Skeletal muscle tissue (tissue), 3 donors: ENCODE measurements at regions not wholly inside any gene's neighbourhood (a gene's known extent, or its start where the extent isn't known, plus 50 kb on each side); places are given as distances from the start of the nearest gene placed in this dataset.

Source experiments
- H3K27ac ChIP-seq: one replicate; pipeline ENCODE4 v1.7.0; 2013; ENCODE audit warnings: mild to moderate bottlenecking, low read depth, low read length, inconsistent platforms
- H3K27me3 ChIP-seq, 3 donors: one replicate each; pipeline ENCODE4 v1.7.0; 2013; ENCODE audit warnings: low read length in 3 of 3; ENCODE audit not compliant: control insufficient read depth in 3 of 3, insufficient read depth in 3 of 3
- H3K36me3 ChIP-seq, 3 donors: one replicate each; pipeline ENCODE4 v1.7.0; 2013; ENCODE audit warnings: low read length in 3 of 3; ENCODE audit not compliant: control insufficient read depth in 3 of 3, insufficient read depth in 3 of 3
- H3K4me1 ChIP-seq, 3 donors: one replicate each; pipeline ENCODE4 v1.7.0; 2013; ENCODE audit warnings: low read length in 3 of 3, mild to moderate bottlenecking in 3 of 3; ENCODE audit not compliant: control insufficient read depth in 3 of 3, insufficient read depth in 3 of 3
- H3K4me3 ChIP-seq, 3 donors: one replicate each; pipeline ENCODE4 v1.7.0; 2013; ENCODE audit warnings: low read length in 3 of 3
- H3K9ac ChIP-seq, 3 donors: one replicate each; pipeline ENCODE4 v1.7.0; 2013; ENCODE audit warnings: low read length in 3 of 3, mild to moderate bottlenecking in 3 of 3, moderate library complexity in 2 of 3, low read depth in 1 of 3
- H3K9me3 ChIP-seq, 3 donors: one replicate each; pipeline ENCODE4 v1.7.0; 2013; ENCODE audit warnings: low read length in 3 of 3; ENCODE audit not compliant: control insufficient read depth in 3 of 3
- donor health status: Osteomylitis.

DNA sequence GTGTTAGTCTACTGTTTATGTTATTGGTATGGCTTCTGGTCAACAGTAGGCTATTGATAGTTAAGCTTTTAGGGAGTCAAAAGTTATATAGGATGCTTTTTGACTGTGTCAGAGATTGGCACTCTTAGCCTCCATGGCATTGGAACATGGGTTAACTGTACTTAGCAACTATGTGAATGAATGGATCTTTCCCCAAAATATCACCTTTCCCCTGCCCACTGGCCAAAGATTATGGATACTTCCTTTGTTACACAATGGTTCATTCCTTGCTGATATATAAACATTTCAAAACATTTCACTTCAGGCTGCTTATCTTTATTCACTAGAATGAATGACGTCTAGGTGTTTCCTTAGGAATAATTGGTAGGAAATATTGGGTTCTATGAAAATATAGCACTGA is 62.1 kb upstream of the DOCK10 start:
- Histone ChIP-seq H3K27ac (no peak overlapping the region), H3K4me1 (no peaks in the 10 kb centered on the region), H3K36me3 (no peaks in the 10 kb centered on the region), H3K9me3 (no peaks in the 10 kb centered on the region), H3K9ac (no peak overlapping the region), H3K27me3 (no peaks in the 10 kb centered on the region), H3K4me3 (no peak overlapping the region)

DNA sequence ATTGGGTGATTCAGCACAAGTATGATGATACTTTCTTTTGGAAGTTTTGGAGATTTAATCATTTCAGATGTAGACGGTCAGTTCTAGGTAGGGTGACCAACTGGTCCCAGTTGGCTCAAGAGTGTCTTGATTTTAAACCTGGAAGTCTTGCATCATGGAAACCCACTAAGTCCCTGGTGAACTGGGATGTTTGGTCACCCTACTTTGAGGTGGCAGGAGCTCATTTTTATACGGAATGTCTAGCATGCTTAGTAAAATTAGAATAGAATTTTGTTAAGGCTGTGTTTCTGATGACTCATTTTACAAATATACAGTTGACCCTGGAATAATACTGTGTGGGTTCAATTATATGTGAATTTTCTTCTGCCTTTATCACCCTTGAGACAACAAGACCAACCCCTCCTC is 61.5 kb upstream of the DOCK10 start:
- H3K4me1 ChIP-seq = no peaks in the 10 kb centered on the region
- no peaks in the 10 kb centered on the region for H3K9me3 ChIP-seq
- no peak overlapping the region for H3K27ac ChIP-seq
- H3K4me3 ChIP-seq = no peak overlapping the region
- no peaks in the 10 kb centered on the region for H3K36me3 ChIP-seq
- H3K9ac ChIP-seq = no peak overlapping the region
- no peaks in the 10 kb centered on the region for H3K27me3 ChIP-seq

DNA sequence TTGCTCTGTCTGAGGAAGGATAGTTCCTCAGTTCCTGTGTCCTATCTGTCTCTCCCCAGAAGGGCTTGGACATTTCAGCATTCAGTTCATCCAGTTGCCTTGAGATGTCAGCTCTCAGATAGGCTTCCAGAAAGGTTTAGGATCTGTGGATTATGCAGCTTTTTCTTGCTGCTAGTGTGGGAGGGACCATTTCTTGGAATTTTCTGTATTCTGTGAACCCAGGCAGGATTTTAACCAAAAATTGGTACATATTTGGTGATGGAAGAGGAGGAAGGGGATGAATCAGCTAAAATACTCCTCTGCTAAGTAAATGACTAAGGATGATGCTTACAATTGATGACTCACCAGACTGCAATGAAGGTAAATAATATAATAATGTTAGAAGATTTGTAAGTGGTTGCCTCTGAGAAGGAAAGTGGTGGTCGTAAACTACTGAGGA is 58.6 kb upstream of the DOCK10 start:
- no peaks in the 10 kb centered on the region for H3K36me3 ChIP-seq
- H3K4me1 ChIP-seq = no peaks in the 10 kb centered on the region
- no peaks in the 10 kb centered on the region for H3K9me3 ChIP-seq
- H3K9ac ChIP-seq = no peak overlapping the region
- no peaks in the 10 kb centered on the region for H3K27me3 ChIP-seq
- no peak overlapping the region for H3K27ac ChIP-seq
- H3K4me3 ChIP-seq = no peak overlapping the region

DNA sequence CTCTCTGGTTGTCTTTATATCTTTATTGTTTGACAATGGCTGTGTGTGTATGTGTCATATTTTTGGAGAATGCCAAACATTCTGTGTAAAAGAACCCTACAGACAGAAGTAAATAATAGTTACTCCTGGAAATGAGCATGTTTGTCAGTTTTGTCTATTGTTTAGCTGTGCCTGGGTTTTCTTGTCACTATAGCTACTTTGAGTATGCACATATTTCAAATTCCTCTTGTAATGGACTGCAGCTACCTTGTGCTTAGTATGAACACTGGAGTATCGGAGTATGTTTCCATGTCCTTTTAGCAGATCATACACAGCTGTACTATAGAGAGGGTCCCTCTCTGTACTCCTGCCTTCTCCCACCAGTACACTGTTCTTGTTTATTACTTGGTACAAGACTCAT is 58.0 kb upstream of the DOCK10 start:
- no peaks in the 10 kb centered on the region for H3K4me1 ChIP-seq
- H3K27ac ChIP-seq = no peak overlapping the region
- no peaks in the 10 kb centered on the region for H3K36me3 ChIP-seq
- H3K4me3 ChIP-seq = no peak overlapping the region
- H3K9ac ChIP-seq = no peak overlapping the region
- no peaks in the 10 kb centered on the region for H3K9me3 ChIP-seq
- no peaks in the 10 kb centered on the region for H3K27me3 ChIP-seq

DNA sequence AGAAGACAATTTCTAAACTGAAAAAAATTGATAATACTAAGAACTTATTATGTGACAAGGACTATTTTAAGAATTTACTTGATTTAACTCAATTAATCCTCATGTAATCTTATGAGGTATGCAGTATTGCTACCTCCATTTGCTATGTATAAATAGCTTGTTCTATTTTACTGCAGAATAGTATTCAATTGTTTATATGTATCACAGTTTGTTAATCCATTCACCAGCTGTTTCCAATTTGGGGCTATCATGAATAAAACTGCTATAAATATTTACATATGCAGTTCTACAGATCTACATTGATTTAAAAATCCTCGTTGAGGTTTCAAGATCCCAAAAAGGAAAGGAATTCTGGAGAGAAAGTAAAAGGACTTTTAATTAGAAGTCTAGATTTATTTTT is 54.8 kb upstream of the DOCK10 start:
- no peak overlapping the region for H3K4me3 ChIP-seq
- no peaks in the 10 kb centered on the region for H3K9me3 ChIP-seq
- H3K27me3 ChIP-seq = no peaks in the 10 kb centered on the region
- no peak overlapping the region for H3K9ac ChIP-seq
- H3K4me1 ChIP-seq = no peaks in the 10 kb centered on the region
- H3K36me3 ChIP-seq = no peaks in the 10 kb centered on the region
- H3K27ac ChIP-seq = no peak overlapping the region
